Caco-2 (cell line): ENCODE measurements at regions not wholly inside any gene's neighbourhood (a gene's known extent, or its start where the extent isn't known, plus 50 kb on each side); places are given as distances from the start of the nearest gene placed in this dataset.

Experiments
- BruUV-seq: library from RNA; stranded (reverse); fragments of 400-500 nt; replicated peaks from 2 replicates; lab custom pipeline; 2021; lab: Mats Ljungman, UMichigan
- CTCF ChIA-PET: fragments of 300-600 bp; sonication (Branson Sonifier 250); formaldehyde crosslinking; loops from one replicate; lab custom pipeline; 2022; ENCODE audit warnings: antibody characterized with exemption; lab: Charles Lee
- POLR2A ChIA-PET: fragments of 300-600 bp; sonication (Branson Sonifier 250); formaldehyde crosslinking; loops from one replicate; lab custom pipeline; 2022; ENCODE audit warnings: antibody characterized with exemption; lab: Charles Lee
- DNase-seq, 2 experiments: peaks; one replicate each; pipeline versions ENCODE4 v3.0.0 to v3.0.0-alpha.2; 2020 to 2022
- H3K27me3 ChIP-seq: replicated peaks from 2 replicates; pipeline ENCODE4 v1.6.0; 2011; ENCODE audit warnings: low read length; ENCODE audit not compliant: control insufficient read depth, insufficient read depth
- H3K36me3 ChIP-seq: 2 replicates; pipeline ENCODE4 v1.5.1; 2011; ENCODE audit warnings: low read length; ENCODE audit not compliant: control insufficient read depth, insufficient read depth
- H3K4me1 ChIP-seq: fragments of 250-450 bp; sonication (Bioruptor Pico); 2 replicates; pipeline ENCODE4 v1.5.1; 2020; ENCODE audit warnings: mild to moderate bottlenecking
- H3K4me3 ChIP-seq: 2 replicates; pipeline ENCODE4 v1.5.1; 2011; ENCODE audit warnings: low read depth, mild to moderate bottlenecking, control low read depth, low read length
- H3K9me3 ChIP-seq: fragments of 250-450 bp; sonication (Bioruptor Pico); 2 replicates; pipeline ENCODE4 v1.5.1; 2020; ENCODE audit warnings: mild to moderate bottlenecking, moderate library complexity
- H3K27ac Mint-ChIP-seq: one replicate; pipeline ENCODE4 v1.8.0; 2022; ENCODE audit warnings: mixed read lengths; ENCODE audit not compliant: unreplicated experiment
- H3K27me3 Mint-ChIP-seq: one replicate; pipeline ENCODE4 v1.8.0; 2022; ENCODE audit warnings: mixed read lengths; ENCODE audit not compliant: insufficient read depth, unreplicated experiment
- H3K36me3 Mint-ChIP-seq: one replicate; pipeline ENCODE4 v1.8.0; 2022; ENCODE audit warnings: mild to moderate bottlenecking, mixed read lengths; ENCODE audit not compliant: insufficient read depth, unreplicated experiment
- H3K4me1 Mint-ChIP-seq: one replicate; pipeline ENCODE4 v1.8.0; 2022; ENCODE audit warnings: low read depth, mixed read lengths; ENCODE audit not compliant: unreplicated experiment
- H3K4me3 Mint-ChIP-seq: one replicate; pipeline ENCODE4 v1.8.0; 2022; ENCODE audit warnings: mild to moderate bottlenecking, moderate library complexity, mixed read lengths; ENCODE audit not compliant: unreplicated experiment
- H3K9me3 Mint-ChIP-seq: one replicate; pipeline ENCODE4 v1.8.0; 2022; ENCODE audit warnings: mixed read lengths; ENCODE audit not compliant: unreplicated experiment
- CTCF ChIP-seq, 2 experiments: fragments of 200-600 bp in 1 of 2; IDR thresholded peaks; 1 replicate in 1 of 2; 2 replicates in 1 of 2; pipeline versions ENCODE4 v1.5.1 to v1.8.0; 2011 to 2022; ENCODE audit warnings: antibody characterized with exemption in 1 of 2, control low read depth in 1 of 2, inconsistent platforms in 1 of 2, low read depth in 1 of 2, low read length in 1 of 2, mild to moderate bottlenecking in 1 of 2, moderate library complexity in 1 of 2; ENCODE audit not compliant: insufficient read depth in 1 of 2, severe bottlenecking in 1 of 2, unreplicated experiment in 1 of 2
- intact Hi-C: fragments of 100-400 bp; cut with micrococcal nuclease; formaldehyde crosslinking; loops from one replicate; pipeline ENCODE4 v1.10.0; 2022; ENCODE audit not compliant: unreplicated experiment

GRCh38 chr1:182279724-182280503, 111.7 kb downstream of the GLUL start:
- H3K36me3 Mint-ChIP-seq: no peaks in the 10 kb centered on the region
- Histone ChIP-seq H3K9me3 (no peaks in the 10 kb centered on the region), H3K27me3 (no peaks in the 10 kb centered on the region), H3K4me3 (no peak overlapping the region), H3K36me3 (no peaks in the 10 kb centered on the region), H3K4me1 (no peaks in the 10 kb centered on the region)
- no peak for TF ChIP-seq CTCF (IDR thresholded peaks at IDR 0.05; ENCODE audit: insufficient read depth in 1 of 2, low read depth in 1 of 2, low read length in 1 of 2, severe bottlenecking in 1 of 2, unreplicated experiment in 1 of 2)
- no peak overlapping the region for H3K4me3 Mint-ChIP-seq
- intact Hi-C loops: no loop called here
- no peaks in the 10 kb centered on the region for H3K9me3 Mint-ChIP-seq
- no peaks in the 10 kb centered on the region for H3K27me3 Mint-ChIP-seq
- CTCF ChIA-PET: interaction anchor here (0.6 kb wide), 1 partner anchor 503 kb away, joined by 3 read pairs; no protein-coding TSS in a partner anchor
- BruUV-seq: no TSS peak
- POLR2A ChIA-PET: no interaction called here
- DNase-seq: no peak
- no peak overlapping the region for H3K27ac Mint-ChIP-seq
- H3K4me1 Mint-ChIP-seq: no peaks in the 10 kb centered on the region

GRCh38 chr1:182279302-182279701, 112.3 kb downstream of the GLUL start:
- H3K36me3 ChIP-seq: no peaks in the 10 kb centered on the region
- Mint-ChIP-seq H3K27ac (no peak overlapping the region), H3K4me1 (no peaks in the 10 kb centered on the region), H3K36me3 (no peaks in the 10 kb centered on the region), H3K9me3 (no peaks in the 10 kb centered on the region), H3K4me3 (no peak overlapping the region), H3K27me3 (no peaks in the 10 kb centered on the region)
- TF ChIP-seq CTCF (IDR thresholded peaks at IDR 0.05; ENCODE audit: insufficient read depth in 1 of 2, low read depth in 1 of 2, low read length in 1 of 2, severe bottlenecking in 1 of 2, unreplicated experiment in 1 of 2): no peak
- H3K4me1 ChIP-seq: no peaks in the 10 kb centered on the region
- no TSS peak for BruUV-seq
- no peaks in the 10 kb centered on the region for H3K27me3 ChIP-seq
- no peaks in the 10 kb centered on the region for H3K9me3 ChIP-seq
- ChIA-PET CTCF (no interaction called here), POLR2A (no interaction called here)
- DNase-seq: no peak
- no peak overlapping the region for H3K4me3 ChIP-seq
- intact Hi-C loops: no loop called here

- DNase-seq: no peak
- H3K27me3 ChIP-seq: no peaks in the 10 kb centered on the region
- H3K4me3 ChIP-seq: no peak overlapping the region
- no TSS peak for BruUV-seq
- no peaks in the 10 kb centered on the region for H3K9me3 ChIP-seq
- H3K36me3 ChIP-seq: no peaks in the 10 kb centered on the region
- no peak for TF ChIP-seq CTCF (IDR thresholded peaks at IDR 0.05; ENCODE audit: insufficient read depth in 1 of 2, low read depth in 1 of 2, low read length in 1 of 2, severe bottlenecking in 1 of 2, unreplicated experiment in 1 of 2)
- intact Hi-C loops: no loop called here
- no peak overlapping the region for H3K27ac Mint-ChIP-seq
- H3K27me3 Mint-ChIP-seq: no peaks in the 10 kb centered on the region
- no peak overlapping the region for H3K4me3 Mint-ChIP-seq
- H3K4me1 Mint-ChIP-seq: no peaks in the 10 kb centered on the region
- no peaks in the 10 kb centered on the region for H3K9me3 Mint-ChIP-seq
- CTCF ChIA-PET: no interaction called here
- H3K4me1 ChIP-seq: no peaks in the 10 kb centered on the region
- H3K36me3 Mint-ChIP-seq: no peaks in the 10 kb centered on the region
- POLR2A ChIA-PET: no interaction called here
Observed at GRCh38 chr1:182278144-182279054, 113.2 kb downstream of the GLUL start.
